ENCODE measurements at regions not wholly inside any gene's neighbourhood (a gene's known extent, or its start where the extent isn't known, plus 50 kb on each side); places are given as distances from the start of the nearest gene placed in this dataset.

- DNase-seq (ENCODE audit: low read depth, low spot score): no peak
These were observed 746.7 kb upstream of the TBX3 start for GRCh38 chr12:115430636-115431035.

- no peak for DNase-seq (ENCODE audit: low read depth, low spot score)
These were observed 742.8 kb upstream of the TBX3 start for GRCh38 chr12:115426732-115427131.

DNA sequence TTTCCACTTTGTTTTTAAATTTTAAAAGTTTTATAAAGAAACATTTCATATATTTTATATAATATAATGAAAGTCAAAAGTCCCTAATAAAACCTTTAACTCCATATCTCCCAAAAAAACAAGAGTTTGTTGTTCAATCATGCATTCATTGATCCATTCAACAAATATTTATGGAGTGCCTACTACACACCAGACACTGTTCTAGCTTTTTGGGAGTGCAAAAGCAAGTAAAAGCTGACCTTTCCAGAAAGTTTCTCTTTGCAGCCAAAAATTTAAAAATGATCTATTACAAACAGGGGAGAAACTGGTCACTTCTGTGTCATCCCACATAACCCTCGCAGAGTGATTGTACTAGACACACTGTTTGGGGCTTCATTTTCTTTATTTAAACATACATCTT is 740.0 kb upstream of the TBX3 start:
- DNase-seq (ENCODE audit: low read depth, low spot score): no peak

GRCh38 chr12:115423546-115423987 is 739.6 kb upstream of the TBX3 start:
- DNase-seq (ENCODE audit: low read depth, low spot score): no peak

- DNase-seq (ENCODE audit: low read depth, low spot score): no peak
These were observed 739.0 kb upstream of the TBX3 start for GRCh38 chr12:115422845-115423545.

- no peak for DNase-seq (ENCODE audit: low read depth, low spot score)
These were observed 738.1 kb upstream of the TBX3 start for GRCh38 chr12:115421796-115422709.

DNA sequence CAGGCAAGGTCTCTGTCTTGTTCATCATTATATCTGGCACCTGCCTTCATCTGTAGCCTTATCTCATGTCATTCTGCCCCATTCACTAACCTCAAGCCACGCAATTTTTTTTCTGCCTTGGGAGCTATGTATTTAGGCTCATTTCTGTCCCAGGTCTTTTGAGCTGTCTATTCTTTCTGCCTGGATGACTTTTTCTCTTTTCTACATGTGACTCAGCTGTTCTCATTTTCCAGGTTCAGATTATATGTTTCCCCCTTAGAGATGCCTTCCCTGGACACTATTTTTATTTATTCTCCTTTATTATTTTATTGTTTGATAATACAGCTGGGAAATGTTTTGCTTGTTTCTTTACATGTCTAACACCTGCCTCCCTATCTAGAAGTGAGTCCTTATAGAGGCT is 737.4 kb upstream of the TBX3 start:
- no peak for DNase-seq (ENCODE audit: low read depth, low spot score)

DNA sequence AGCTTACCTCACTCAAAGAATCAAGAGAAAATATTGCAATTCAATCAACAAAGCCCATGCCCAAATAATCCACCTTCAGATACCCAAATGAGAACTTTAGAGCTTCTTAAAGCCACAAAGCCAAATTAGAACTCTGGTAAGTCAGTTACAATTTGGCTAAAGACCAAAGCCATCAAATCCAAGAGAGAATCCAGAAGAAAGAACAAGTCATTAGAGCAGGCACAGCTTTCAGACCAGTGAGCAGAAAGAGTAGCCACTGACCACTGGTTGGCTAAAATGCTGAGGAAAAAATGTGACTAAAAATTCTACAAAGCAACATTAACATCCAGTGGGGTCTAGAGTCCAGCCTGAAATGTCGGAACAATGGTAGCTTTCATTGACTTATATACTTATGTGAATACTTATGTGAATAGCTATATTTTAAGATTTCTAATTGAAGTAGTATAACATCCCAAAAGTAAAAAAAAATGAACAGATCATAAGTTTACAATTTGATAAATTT is 735.2 kb upstream of the TBX3 start:
- no peak for DNase-seq (ENCODE audit: low read depth, low spot score)

DNA sequence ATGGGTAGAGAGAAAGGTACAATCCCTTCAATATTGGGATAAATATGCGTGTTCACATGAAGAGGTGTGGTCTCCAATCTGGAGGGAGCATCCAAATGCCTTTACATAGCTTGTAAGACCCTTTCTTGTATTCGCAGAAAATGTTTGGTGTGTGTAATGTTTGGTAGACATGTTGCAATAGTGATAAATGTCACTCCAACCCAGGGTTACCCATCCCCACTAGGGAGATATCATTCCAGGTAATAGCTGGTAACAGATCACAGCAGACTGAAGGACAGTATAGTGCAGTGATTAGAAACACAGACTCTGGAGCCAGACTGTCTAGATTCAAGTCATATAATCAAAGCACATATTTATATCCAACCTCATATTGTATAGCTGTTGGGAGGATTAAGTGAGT is 733.6 kb upstream of the TBX3 start:
- no peak for DNase-seq (ENCODE audit: low read depth, low spot score)

- no peak for DNase-seq (ENCODE audit: low read depth, low spot score)
These were observed 732.9 kb upstream of the TBX3 start for GRCh38 chr12:115416869-115417268.

GRCh38 chr12:115413626-115414025 is 729.7 kb upstream of the TBX3 start:
- DNase-seq (ENCODE audit: low read depth, low spot score): no peak

GRCh38 chr12:115412831-115413230 is 728.9 kb upstream of the TBX3 start:
- DNase-seq (ENCODE audit: low read depth, low spot score): no peak

DNA sequence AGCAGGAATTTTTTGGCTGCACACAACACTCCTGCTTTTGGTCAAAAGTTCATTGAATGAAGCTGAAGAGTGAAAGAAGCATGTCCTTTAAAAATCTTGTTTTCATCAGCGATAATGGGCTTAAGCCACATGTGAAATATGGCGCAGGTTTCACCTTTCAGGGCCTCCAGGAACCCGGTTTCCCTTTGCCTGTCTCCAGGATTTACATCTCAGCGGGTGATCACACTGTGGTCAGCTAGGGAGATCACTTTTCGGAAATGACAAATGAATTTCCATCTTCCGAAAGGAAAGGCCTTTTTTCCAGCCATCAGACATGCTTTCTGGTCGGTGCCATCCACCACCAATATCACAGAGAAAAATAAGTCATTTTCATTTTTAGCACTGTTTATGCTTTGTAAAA is 727.1 kb upstream of the TBX3 start:
- DNase-seq (ENCODE audit: low read depth, low spot score): no peak

DNA sequence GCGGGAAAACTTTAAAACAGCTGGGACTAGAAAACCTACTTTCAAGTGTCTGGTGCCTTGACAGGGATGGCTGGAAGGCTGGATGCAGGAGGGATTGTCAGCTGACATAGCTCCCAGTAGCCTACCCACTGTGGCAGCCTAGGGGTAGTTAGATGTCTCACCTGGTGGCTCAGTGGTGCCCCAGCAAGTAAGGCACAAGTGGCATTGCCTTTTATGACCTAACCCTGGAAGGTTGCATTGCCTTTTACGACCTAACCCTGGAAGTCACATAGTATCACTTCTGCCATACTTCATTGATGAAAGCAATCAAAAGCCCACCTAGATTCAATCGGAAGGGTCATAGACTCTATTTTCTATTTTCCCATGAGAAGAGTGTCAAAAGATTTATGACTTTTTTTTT is 724.7 kb upstream of the TBX3 start:
- DNase-seq (ENCODE audit: low read depth, low spot score): no peak

DNA sequence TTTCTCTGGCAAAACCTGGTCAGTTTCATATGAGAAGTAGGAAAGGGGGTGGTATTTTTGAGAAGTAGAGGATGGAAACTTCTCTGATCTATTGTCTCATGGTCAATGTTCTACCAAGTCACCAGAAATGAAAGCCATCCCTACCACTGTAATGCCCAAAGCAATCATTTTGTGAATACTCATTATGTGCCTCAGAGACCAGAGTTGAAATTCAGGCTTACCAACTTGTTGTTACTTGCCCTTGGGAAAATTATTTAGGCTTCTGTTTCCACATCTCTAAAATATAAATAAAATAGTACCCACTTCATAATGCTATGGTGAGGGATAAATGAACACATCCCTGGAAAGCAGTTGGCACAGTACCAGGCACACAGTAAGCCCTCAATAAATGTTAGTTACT is 723.7 kb upstream of the TBX3 start:
- DNase-seq (ENCODE audit: low read depth, low spot score): no peak

GRCh38 chr12:115407036-115407435 is 723.1 kb upstream of the TBX3 start:
- DNase-seq (ENCODE audit: low read depth, low spot score): no peak

DNA sequence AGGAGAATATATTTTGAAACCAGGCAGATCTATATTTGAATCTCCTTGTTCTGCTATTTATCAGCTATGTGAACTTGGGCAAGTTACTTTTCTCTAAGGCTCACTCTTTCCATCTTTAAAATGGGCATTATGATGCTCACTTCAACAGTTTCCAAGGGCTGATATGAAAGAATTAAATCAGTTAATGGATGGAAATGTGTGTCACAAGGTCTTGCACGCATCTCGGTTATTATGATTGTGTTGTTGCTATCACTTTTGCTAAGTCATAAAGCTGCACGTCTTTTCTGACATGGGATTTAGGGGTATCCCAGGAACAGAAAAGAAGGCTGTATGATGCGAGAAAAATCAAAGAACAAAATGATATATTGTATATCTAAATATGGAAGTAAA is 721.5 kb upstream of the TBX3 start:
- DNase-seq (ENCODE audit: low read depth, low spot score): no peak

DNA sequence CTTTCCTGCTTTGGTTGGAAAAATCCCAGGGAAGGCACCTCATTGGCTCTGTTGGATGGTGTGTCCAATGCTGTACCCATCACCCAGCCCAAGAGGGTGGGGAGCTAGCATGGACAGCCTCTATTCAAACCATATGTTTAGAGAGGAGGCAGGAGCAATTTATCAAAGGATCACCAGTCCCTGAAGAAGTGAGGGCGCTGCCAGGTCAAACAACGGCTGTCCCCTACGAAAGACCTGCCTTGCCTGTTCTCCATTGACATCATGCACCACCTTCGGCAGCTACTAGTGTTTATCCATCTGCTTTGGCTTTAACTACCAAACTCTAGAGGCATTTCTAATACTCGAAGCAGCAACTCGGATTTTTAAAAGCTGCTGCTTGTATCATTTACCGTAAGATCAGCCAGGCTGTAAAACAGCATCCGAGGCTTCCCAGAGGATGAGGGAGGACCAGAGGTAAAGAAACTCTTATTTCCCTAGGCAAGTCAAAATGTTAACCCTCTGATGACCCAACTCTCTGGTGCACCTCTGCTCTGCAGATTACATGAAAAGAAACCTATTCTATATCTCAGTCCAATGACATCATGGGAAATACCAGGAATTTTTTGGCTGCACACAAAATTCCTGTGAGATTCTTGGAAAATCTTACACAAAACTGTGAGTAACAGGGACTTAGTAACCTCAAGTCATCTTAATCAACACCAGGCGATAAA is 720.9 kb upstream of the TBX3 start:
- DNase-seq (ENCODE audit: low read depth, low spot score): no peak

DNA sequence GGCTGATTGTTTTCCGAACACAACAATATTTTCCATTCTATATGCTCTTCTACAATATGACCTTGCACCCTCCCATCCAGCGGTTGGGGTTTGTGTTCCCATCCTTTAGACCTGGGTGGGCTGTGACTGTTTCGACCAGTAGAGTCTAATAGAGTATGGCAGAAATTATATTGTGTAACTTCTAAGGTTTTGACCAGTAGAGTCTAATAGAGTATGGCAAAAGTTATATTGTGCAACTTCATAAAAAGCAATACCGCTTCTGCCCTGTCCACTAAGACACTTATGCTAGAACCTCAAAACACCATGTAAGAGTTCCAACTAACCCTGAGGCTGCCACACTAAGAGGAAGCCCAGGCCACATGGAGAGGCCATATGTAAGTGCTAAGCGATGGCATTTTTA is 719.7 kb upstream of the TBX3 start:
- DNase-seq (ENCODE audit: low read depth, low spot score): no peak

- no peak for DNase-seq (ENCODE audit: low read depth, low spot score)
These were observed 719.3 kb upstream of the TBX3 start for GRCh38 chr12:115403253-115403652.

GRCh38 chr12:115402443-115403180 is 718.6 kb upstream of the TBX3 start:
- no peak for DNase-seq (ENCODE audit: low read depth, low spot score)

GRCh38 chr12:115401761-115402160 is 717.8 kb upstream of the TBX3 start:
- no peak for DNase-seq (ENCODE audit: low read depth, low spot score)
